HS-27A (cell line): ENCODE measurements at regions not wholly inside any gene's neighbourhood (a gene's known extent, or its start where the extent isn't known, plus 50 kb on each side); places are given as distances from the start of the nearest gene placed in this dataset.
"Not testable (repeated sequence)": the region's sequence is repeated elsewhere in the genome, so short reads cannot be mapped to it uniquely, and the experiment has no call there.

ENCODE experiments used
- DNase-seq: peaks from one replicate; pipeline ENCODE4 v3.0.0-alpha.2; 2012; ENCODE audit warnings: low read depth, missing footprints

GRCh38 chr6:133051240-133051639 lies 189.9 kb upstream of the EYA4 start:
- DNase-seq, result no peak

GRCh38 chr6:133052465-133052864 lies 188.7 kb upstream of the EYA4 start:
- DNase-seq, result no peak

DNA sequence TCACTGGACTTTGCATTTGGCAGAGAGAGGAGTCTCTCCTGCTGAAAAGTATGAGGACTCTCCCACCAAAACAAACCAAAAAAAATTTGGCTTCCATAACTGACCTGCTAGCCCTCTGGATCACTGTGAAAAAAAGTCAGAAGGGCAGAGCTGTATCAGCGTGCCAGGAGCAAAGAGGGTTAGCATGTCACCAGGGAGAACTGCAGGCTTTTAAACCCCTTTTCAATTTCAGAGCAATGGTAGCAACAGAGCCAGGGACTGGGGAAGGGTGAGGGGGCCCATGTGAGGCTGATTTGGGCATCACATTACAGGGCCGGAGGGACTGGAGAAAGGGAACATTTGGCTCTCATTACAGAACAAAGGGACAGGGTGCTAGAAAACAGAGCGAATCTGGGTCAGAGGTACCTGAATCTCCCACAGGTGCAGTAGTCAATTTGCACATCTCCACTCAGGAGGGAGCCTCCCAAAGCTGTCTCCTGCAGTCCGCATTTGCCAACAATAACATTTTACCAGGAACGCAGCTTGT lies 185.7 kb upstream of the EYA4 start:
- DNase-seq, result no peak

DNA sequence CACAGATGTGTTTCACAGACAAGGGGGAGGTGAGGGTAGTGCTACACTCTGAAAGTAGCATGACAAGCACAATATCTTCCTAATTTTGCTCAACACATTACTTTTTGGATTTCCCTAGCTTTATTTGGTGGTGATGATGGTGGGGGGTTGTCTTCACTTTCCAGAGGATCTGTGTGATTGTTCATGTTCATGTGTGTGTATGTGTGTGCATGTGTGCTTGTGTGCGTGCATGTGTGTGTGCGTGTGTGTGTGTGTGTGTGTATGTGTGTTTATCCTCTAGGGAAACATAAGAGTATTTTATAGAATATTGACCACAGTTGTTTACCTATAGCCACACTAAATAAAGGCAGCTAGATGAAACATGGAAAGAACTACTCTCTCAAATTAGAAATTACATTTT lies 183.8 kb upstream of the EYA4 start:
- DNase-seq, result no peak

DNA sequence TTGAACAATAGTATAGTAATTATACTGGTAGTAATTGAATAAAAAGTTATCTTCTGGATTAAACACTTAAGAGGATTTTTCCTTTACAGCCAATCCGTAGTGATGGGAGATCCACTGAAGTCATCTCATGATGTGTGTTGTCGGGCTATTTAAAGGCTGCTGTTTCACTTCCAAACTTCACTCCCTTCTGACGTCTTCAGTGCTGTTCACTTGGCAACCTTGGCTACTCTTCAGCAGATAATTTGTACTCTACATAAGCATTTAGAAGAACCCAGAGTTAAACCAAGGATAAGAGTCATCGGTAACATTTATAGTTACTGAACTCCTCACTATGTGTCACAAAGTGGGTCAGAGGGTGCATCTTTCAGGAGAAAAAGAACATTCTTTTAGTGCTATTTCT lies 179.1 kb upstream of the EYA4 start:
- DNase-seq, result no peak

- no peak for DNase-seq
Observed at GRCh38 chr6:133062696-133063306, 178.4 kb upstream of the EYA4 start.

DNA sequence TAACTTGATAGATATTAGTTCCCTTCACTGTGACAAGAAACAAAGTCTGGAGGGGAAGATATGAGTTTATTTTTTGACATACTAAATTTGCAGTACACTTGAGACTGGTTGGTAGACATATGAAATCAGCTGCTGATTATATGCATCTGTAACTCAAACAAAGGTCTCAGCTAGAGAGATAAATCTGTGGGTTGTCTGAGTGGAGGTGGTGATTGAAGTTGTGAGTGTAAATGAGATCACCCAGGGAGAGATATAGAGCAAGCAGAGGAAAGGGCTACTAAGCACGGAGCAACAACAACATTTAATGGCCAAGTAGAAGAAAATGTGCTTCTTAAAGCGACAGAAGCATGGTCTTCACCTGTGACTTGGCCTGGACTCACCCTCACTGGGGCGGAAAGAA lies 173.2 kb upstream of the EYA4 start:
- DNase-seq, result no peak

DNA sequence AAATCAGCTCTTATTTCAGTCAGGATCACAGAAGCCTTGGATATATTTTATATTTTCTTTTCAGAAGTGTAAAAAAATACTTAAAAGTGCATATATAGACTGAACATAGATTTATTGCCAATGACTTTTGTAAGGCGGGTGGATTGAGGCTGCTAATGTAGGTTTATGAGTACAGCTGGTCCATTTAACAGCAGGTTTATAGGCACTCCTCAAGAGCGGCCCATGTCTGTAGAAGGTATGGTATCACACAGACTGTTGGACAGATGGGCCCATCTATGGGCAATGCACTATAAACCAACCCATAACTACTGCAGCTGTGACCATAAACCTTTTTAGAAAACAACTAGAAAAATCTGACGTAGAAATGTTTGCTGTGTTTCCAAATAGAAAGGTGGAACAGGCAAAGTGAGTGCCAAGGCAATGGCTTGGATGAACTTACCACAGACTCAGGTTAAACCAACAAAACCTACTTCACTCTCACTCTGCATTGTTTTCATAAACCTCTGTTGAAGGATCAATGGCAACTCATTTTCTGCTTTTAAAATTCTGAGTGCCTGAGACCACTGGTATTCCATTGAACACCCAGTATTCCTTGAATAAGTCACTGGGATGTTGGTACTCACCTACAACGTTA lies 170.6 kb upstream of the EYA4 start:
- DNase-seq, result no peak

DNA sequence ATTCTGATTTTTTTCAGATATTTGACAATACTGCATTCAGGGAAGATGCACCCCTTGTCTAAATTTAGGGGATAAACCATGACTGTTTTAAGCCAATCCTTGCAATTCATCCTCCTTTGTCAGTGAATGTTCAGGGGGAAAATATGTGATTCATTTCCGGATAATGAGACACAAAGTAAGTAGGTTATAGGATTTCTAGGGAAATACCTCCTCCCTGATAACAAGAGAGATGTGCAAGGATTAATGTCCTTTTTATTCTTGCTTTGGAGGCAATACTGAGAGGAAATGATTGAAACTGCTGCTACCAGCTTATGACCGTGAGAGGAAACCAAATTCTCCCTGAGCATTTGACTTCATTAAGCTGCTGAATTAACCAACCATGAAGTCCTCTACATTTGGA lies 161.3 kb upstream of the EYA4 start:
- DNase-seq, result no peak

- no peak for DNase-seq
Observed at GRCh38 chr6:133083248-133083967, 157.7 kb upstream of the EYA4 start.

GRCh38 chr6:133085471-133085870 lies 155.7 kb upstream of the EYA4 start:
- no peak for DNase-seq

DNA sequence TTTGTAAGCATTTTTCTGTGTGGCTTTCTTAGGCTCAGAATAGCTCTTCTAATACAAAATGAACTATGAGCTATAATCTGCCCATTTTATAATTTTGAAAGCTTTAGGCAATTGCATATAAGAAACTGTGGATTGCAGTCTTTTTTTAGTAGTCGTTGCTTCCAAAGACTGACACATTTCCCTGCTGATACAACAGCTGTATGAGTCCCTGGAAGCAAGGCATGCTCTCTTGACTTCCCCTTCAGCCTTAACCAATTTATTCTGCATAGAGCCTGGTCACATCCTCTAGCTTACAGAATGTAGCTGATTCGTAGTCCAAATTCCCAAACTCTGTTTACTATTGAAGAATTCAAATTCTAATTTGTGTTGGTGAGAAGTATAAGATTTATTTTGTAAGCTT lies 155.3 kb upstream of the EYA4 start:
- no peak for DNase-seq

- no peak for DNase-seq
Observed at GRCh38 chr6:133088931-133089695, 152.0 kb upstream of the EYA4 start.

- DNase-seq, result no peak
Observed at GRCh38 chr6:133092199-133092598, 149.0 kb upstream of the EYA4 start.

GRCh38 chr6:133092771-133093170 lies 148.4 kb upstream of the EYA4 start:
- DNase-seq, result no peak

DNA sequence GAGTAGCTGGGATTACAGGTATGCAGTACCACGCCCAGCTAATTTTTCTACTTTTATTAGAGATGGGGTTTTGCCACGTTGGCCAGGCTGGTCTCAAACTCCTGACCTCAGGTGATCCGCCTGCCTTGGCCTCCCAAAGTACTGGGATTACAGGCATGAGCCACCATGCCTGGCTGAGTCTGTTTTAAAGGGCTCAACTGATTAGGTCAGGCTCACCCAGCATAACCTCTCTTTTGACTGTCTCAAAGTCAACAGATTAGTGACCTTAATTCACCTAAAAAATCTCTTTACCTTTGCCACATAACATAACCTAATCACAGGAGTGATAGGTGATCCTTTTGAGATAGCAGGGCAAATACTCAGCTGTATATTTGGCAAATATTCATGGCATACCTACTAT lies 147.9 kb upstream of the EYA4 start:
- DNase-seq, result not testable (repeated sequence)

DNA sequence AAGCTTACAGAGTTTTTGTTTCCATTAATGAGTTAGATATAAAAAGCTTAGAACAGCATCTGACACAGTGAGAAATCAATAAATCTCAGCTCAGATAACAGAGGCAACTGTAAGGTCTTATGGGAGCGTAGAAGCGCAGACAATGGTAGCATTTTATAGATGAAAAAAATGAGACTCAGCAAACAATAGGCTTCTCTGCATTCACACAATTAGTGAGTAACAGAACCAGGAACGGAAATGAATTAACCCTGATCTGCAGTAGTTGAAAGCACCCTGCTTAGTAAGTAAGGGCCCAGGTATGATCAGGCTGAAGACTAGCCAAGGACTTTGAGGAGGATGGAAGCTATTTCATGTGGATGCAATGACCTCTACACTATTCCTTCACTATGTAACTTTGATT lies 147.2 kb upstream of the EYA4 start:
- no peak for DNase-seq

- DNase-seq, result no peak
Observed at GRCh38 chr6:133097208-133097607, 143.9 kb upstream of the EYA4 start.

DNA sequence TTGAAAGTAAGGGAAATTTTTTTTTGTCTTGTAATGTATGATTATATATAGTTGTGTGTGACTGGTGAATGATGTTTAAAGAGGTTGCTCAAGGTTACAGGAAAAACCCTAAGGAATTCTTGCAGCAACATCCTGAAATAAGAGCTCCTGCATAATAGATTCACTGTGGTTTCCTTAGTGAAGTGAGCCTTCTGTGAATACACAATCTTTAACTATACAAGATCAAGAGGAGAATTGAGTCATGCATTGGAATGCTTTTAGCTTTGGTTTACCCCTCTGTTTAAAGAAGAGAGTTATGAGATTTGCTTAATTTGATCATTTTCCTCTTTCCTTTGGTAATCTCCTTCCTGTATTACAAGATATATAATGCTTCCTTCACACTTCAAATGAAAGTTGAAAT lies 141.6 kb upstream of the EYA4 start:
- peak; percentile 5 for DNase-seq

- DNase-seq, result no peak
Observed at GRCh38 chr6:133100865-133101264, 140.3 kb upstream of the EYA4 start.

DNA sequence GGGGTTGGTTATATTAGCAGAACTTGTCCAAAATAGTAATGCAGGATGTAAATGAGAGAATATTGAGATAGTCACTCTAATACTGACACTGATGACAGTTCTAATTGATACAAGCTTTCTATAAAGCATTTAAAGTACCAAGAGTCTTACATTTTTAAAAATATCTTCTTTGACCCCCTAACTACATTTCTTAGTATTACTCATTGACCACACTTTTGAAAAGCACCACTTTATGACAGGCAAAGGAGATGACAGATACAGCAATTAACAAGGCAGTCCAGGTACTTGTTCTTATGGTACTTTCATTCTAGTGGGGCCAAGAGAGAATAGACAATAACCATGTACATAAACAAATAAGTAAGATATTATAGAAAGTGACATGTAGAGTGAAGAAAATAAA lies 139.4 kb upstream of the EYA4 start:
- no peak for DNase-seq

GRCh38 chr6:133106934-133107333 lies 134.2 kb upstream of the EYA4 start:
- no peak for DNase-seq

- DNase-seq, result no peak
Observed at GRCh38 chr6:133108419-133108818, 132.7 kb upstream of the EYA4 start.
